Smooth muscle cell (in vitro differentiated cells): ENCODE measurements at regions not wholly inside any gene's neighbourhood (a gene's known extent, or its start where the extent isn't known, plus 50 kb on each side); places are given as distances from the start of the nearest gene placed in this dataset.
"Not testable (repeated sequence)": the region's sequence is repeated elsewhere in the genome, so short reads cannot be mapped to it uniquely, and the experiment has no call there.

Source experiments
- DNase-seq: peaks from one replicate; lab custom pipeline; 2025; ENCODE audit not compliant: unreplicated experiment; lab: John Stamatoyannopoulos, UW
- H2AFZ ChIP-seq: fragments of 200-600 bp; sonication (generic); 2 replicates; pipeline ENCODE4 v1.6.0; 2016; ENCODE audit warnings: antibody characterized with exemption, low read depth, mild to moderate bottlenecking
- H3F3A ChIP-seq: fragments of 200-600 bp; sonication (generic); 2 replicates; pipeline ENCODE4 v1.6.0; 2017; ENCODE audit warnings: antibody characterized with exemption, low read depth
- H3K27ac ChIP-seq: fragments of 200-600 bp; sonication (generic); 2 replicates; pipeline ENCODE4 v1.5.1; 2016; ENCODE audit warnings: low read depth, mild to moderate bottlenecking
- H3K27me3 ChIP-seq: fragments of 200-600 bp; sonication (generic); 2 replicates; pipeline ENCODE4 v1.6.1; 2016; ENCODE audit warnings: low read depth, mild to moderate bottlenecking
- H3K36me3 ChIP-seq: fragments of 200-600 bp; sonication (generic); 2 replicates; pipeline ENCODE4 v1.5.1; 2016; ENCODE audit warnings: low read depth
- H3K4me1 ChIP-seq: fragments of 200-600 bp; sonication (generic); 2 replicates; pipeline ENCODE4 v1.5.1; 2016; ENCODE audit warnings: low read depth
- H3K4me2 ChIP-seq: fragments of 200-600 bp; sonication (generic); 2 replicates; pipeline ENCODE4 v1.6.0; 2016; ENCODE audit warnings: mild to moderate bottlenecking
- H3K4me3 ChIP-seq: fragments of 200-600 bp; sonication (generic); 2 replicates; pipeline ENCODE4 v1.5.1; 2016; ENCODE audit warnings: mild to moderate bottlenecking
- H3K79me2 ChIP-seq: fragments of 200-600 bp; sonication (generic); 2 replicates; pipeline ENCODE4 v1.6.0; 2016; ENCODE audit warnings: low read depth, mild to moderate bottlenecking
- H3K9ac ChIP-seq: fragments of 200-600 bp; sonication (generic); 2 replicates; pipeline ENCODE4 v1.6.0; 2016; ENCODE audit warnings: low read depth
- H3K9me3 ChIP-seq: fragments of 200-600 bp; sonication (generic); replicated peaks from 2 replicates; pipeline ENCODE4 v1.5.1; 2016; ENCODE audit warnings: low read depth
- H4K20me1 ChIP-seq: fragments of 200-600 bp; sonication (generic); 2 replicates; pipeline ENCODE4 v1.6.0; 2016; ENCODE audit warnings: low read depth
- CTCF ChIP-seq: fragments of 200-600 bp; sonication (generic); IDR thresholded peaks from 2 replicates; pipeline ENCODE4 v1.5.1; 2017; ENCODE audit warnings: borderline replicate concordance, mild to moderate bottlenecking, antibody characterized with exemption; ENCODE audit not compliant: insufficient read depth, poor library complexity, severe bottlenecking
- WGBS: methylation state at CpG from one replicate; pipeline ENCODE4 v1.1.7; 2016; ENCODE audit warnings: low lambda C conversion rate; 5-methylcytosine and 5-hydroxymethylcytosine counted together

DNA sequence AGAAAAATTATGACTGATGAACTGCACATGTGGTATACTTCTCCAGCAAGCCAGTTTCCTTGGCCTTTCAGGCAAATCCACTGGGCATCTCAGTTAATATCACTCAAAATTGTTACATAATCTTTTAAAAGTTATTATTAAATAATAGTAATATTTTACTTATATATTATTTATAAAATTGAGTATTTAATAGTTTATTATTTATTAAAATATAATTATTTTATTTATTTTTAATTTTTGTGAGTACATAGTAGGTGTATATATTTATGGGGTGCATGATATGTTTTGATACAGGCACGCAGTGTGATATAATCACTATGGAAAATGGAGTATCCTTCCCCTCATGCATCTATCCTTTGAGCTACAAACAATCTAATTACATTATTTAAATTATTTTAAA, 384.1 kb upstream of the LRFN5 start:
- DNase-seq = no peak
- H3F3A ChIP-seq = no peaks in the 10 kb centered on the region
- H3K4me3 ChIP-seq = no peak overlapping the region
- no peak overlapping the region for H2AFZ ChIP-seq
- no peak overlapping the region for H3K9ac ChIP-seq
- no peak overlapping the region for H3K4me2 ChIP-seq
- TF ChIP-seq CTCF = no peak
- no peaks in the 10 kb centered on the region for H4K20me1 ChIP-seq
- no peaks in the 10 kb centered on the region for H3K36me3 ChIP-seq
- no peaks in the 10 kb centered on the region for H3K4me1 ChIP-seq
- H3K27me3 ChIP-seq = no peaks in the 10 kb centered on the region
- no peaks in the 10 kb centered on the region for H3K79me2 ChIP-seq
- H3K27ac ChIP-seq = no peak overlapping the region
- 90% methylated on average over 1 of the region's 1 CpG for WGBS
- H3K9me3 ChIP-seq = no peaks in the 10 kb centered on the region

- 99% methylated on average over 21 of the region's 22 CpGs for WGBS
- H3K79me2 ChIP-seq, H3K4me3 ChIP-seq, H3K36me3 ChIP-seq, H2AFZ ChIP-seq, H3K4me2 ChIP-seq, H3F3A ChIP-seq, H3K27me3 ChIP-seq, DNase-seq, H3K9ac ChIP-seq, H3K9me3 ChIP-seq, H3K4me1 ChIP-seq, H4K20me1 ChIP-seq, H3K27ac ChIP-seq: not testable (repeated sequence)
Measured at GRCh38 chr14:41214978-41215377, 391.7 kb upstream of the LRFN5 start.

- H3K79me2 ChIP-seq = no peaks in the 10 kb centered on the region
- H3K27me3 ChIP-seq = no peaks in the 10 kb centered on the region
- no peak overlapping the region for H3K4me3 ChIP-seq
- TF ChIP-seq CTCF = no peak
- H3K4me1 ChIP-seq = no peaks in the 10 kb centered on the region
- no peaks in the 10 kb centered on the region for H3F3A ChIP-seq
- 32% methylated on average over 3 of the region's 3 CpGs for WGBS
- no peaks in the 10 kb centered on the region for H4K20me1 ChIP-seq
- no peak overlapping the region for H3K27ac ChIP-seq
- no peak overlapping the region for H3K4me2 ChIP-seq
- no peaks in the 10 kb centered on the region for H3K36me3 ChIP-seq
- DNase-seq = no peak
- no peak overlapping the region for H3K9ac ChIP-seq
- H3K9me3 ChIP-seq = no peaks in the 10 kb centered on the region
- no peak overlapping the region for H2AFZ ChIP-seq
Measured at GRCh38 chr14:41201696-41202095, 405.0 kb upstream of the LRFN5 start.

DNA sequence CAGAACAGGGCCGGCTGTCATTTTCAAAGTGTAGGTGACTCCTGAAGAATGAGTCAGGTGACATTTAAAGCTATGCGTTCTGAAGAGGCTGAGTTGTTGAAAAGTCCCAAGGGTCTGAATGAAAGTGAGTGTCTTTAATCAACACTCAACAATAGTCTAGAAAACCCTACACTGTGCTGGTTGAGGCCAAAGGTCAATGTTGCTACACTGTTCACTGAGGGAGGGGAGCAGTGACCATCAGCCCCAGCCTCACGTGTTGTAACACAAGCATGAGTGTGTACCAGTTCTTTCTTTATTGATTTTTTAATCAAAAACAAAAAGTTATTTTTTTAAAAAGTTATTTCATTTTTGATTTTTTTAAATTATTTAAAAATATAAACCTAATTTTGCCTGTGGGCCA, 418.8 kb upstream of the LRFN5 start:
- no peaks in the 10 kb centered on the region for H3K79me2 ChIP-seq
- H3F3A ChIP-seq = no peaks in the 10 kb centered on the region
- WGBS = 93% methylated on average over 3 of the region's 3 CpGs
- no peaks in the 10 kb centered on the region for H3K27me3 ChIP-seq
- DNase-seq = no peak
- H3K4me2 ChIP-seq = no peak overlapping the region
- no peak overlapping the region for H3K27ac ChIP-seq
- TF ChIP-seq CTCF = no peak
- no peaks in the 10 kb centered on the region for H3K9me3 ChIP-seq
- no peak overlapping the region for H3K9ac ChIP-seq
- H2AFZ ChIP-seq = no peak overlapping the region
- no peaks in the 10 kb centered on the region for H3K4me1 ChIP-seq
- H4K20me1 ChIP-seq = no peaks in the 10 kb centered on the region
- no peak overlapping the region for H3K4me3 ChIP-seq
- H3K36me3 ChIP-seq = no peaks in the 10 kb centered on the region
